IMR-90 (cell line): ENCODE measurements at regions not wholly inside any gene's neighbourhood (a gene's known extent, or its start where the extent isn't known, plus 50 kb on each side); places are given as distances from the start of the nearest gene placed in this dataset.

Experiments used
- ATAC-seq: fragments of 200-7000 bp; cut with Tn5 transposase; 2 replicates; pipeline ENCODE4 v1.9.1; 2020; ENCODE audit warnings: low read depth, mild to moderate bottlenecking, moderate library complexity
- BruUV-seq: library from RNA; stranded (reverse); fragments of 400-500 nt; replicated peaks from 2 replicates; lab custom pipeline; 2021; lab: Mats Ljungman, UMichigan
- CTCF ChIA-PET: fragments of 300-600 bp; formaldehyde crosslinking; extraction: SDS; loops from one replicate; lab custom pipeline; 2021; ENCODE audit warnings: antibody characterized with exemption; lab: Yijun Ruan, JAX
- POLR2A ChIA-PET: fragments of 300-600 bp; sonication (Branson Sonifier 250); formaldehyde crosslinking; loops from one replicate; lab custom pipeline; 2022; ENCODE audit warnings: antibody characterized with exemption; ENCODE audit not compliant: unreplicated experiment; lab: Charles Lee
- DNase-seq: peaks from one replicate; pipeline ENCODE4 v3.0.0; 2013
- H2AFZ ChIP-seq: replicated peaks from 2 replicates; pipeline ENCODE3; 2013; ENCODE audit warnings: low read length, mild to moderate bottlenecking; ENCODE audit not compliant: poor library complexity
- H2AK5ac ChIP-seq: 2 replicates; pipeline ENCODE4 v1.6.1; 2013; ENCODE audit warnings: low read depth, low read length, inconsistent platforms
- H2AK9ac ChIP-seq: replicated peaks from 2 replicates; pipeline ENCODE3; 2013; ENCODE audit warnings: mild to moderate bottlenecking, low read depth, low read length, moderate library complexity; ENCODE audit not compliant: poor library complexity
- H2BK120ac ChIP-seq: 2 replicates; pipeline ENCODE4 v1.6.1; 2013; ENCODE audit warnings: low read depth, low read length, inconsistent platforms
- H2BK15ac ChIP-seq: 3 replicates; pipeline ENCODE4 v1.6.1; 2013; ENCODE audit warnings: low read depth, low read length, inconsistent platforms
- H2BK20ac ChIP-seq: 2 replicates; pipeline ENCODE4 v1.6.1; 2013; ENCODE audit warnings: low read depth, mild to moderate bottlenecking, inconsistent platforms, low read length, moderate library complexity
- H2BK5ac ChIP-seq: 2 replicates; pipeline ENCODE4 v1.6.1; 2013; ENCODE audit warnings: mild to moderate bottlenecking, low read depth, low read length, inconsistent platforms; ENCODE audit not compliant: poor library complexity, severe bottlenecking
- H3K14ac ChIP-seq: replicated peaks from 2 replicates; pipeline ENCODE4 v1.6.1; 2013; ENCODE audit warnings: low read depth, low read length, inconsistent platforms
- H3K18ac ChIP-seq: 2 replicates; pipeline ENCODE4 v1.6.1; 2013; ENCODE audit warnings: low read depth, low read length, control low read depth
- H3K23ac ChIP-seq: 2 replicates; pipeline ENCODE4 v1.6.1; 2013; ENCODE audit warnings: low read depth, low read length, inconsistent platforms
- H3K27ac ChIP-seq: 2 replicates; pipeline ENCODE4 v1.5.1; 2013; ENCODE audit warnings: mild to moderate bottlenecking, control low read depth, low read length; ENCODE audit not compliant: insufficient read depth
- H3K27me3 ChIP-seq: 2 replicates; pipeline ENCODE4 v1.6.1; 2013; ENCODE audit warnings: low read length; ENCODE audit not compliant: control insufficient read depth, insufficient read depth
- H3K36me3 ChIP-seq: 2 replicates; pipeline ENCODE4 v1.6.1; 2013; ENCODE audit warnings: low read length, mixed read lengths; ENCODE audit not compliant: control insufficient read depth, insufficient read depth
- H3K4ac ChIP-seq: 2 replicates; pipeline ENCODE4 v1.6.1; 2013; ENCODE audit warnings: low read depth, low read length, inconsistent platforms
- H3K4me1 ChIP-seq: 2 replicates; pipeline ENCODE4 v1.6.1; 2013; ENCODE audit warnings: low read length, mixed read lengths; ENCODE audit not compliant: control insufficient read depth, insufficient read depth
- H3K4me2 ChIP-seq: 2 replicates; pipeline ENCODE4 v1.6.1; 2013; ENCODE audit warnings: low read depth, mild to moderate bottlenecking, control low read depth, low read length, moderate library complexity
- H3K4me3 ChIP-seq: 2 replicates; pipeline ENCODE4 v1.5.1; 2013; ENCODE audit warnings: low read depth, mild to moderate bottlenecking, control low read depth, low read length, moderate library complexity; ENCODE audit not compliant: insufficient read depth
- H3K56ac ChIP-seq: 2 replicates; pipeline ENCODE4 v1.6.1; 2013; ENCODE audit warnings: low read length, inconsistent platforms; ENCODE audit not compliant: insufficient read depth; ENCODE audit errors: extremely low read depth
- H3K79me1 ChIP-seq, 2 experiments: 2 replicates each; pipeline ENCODE4 v1.6.1; 2013; ENCODE audit warnings: low read length in 2 of 2, inconsistent platforms in 1 of 2, low read depth in 1 of 2
- H3K9ac ChIP-seq: 2 replicates; pipeline ENCODE4 v1.6.1; 2013; ENCODE audit warnings: low read depth, low read length, control low read depth
- H3K9me1 ChIP-seq: 2 replicates; pipeline ENCODE4 v1.6.1; 2013; ENCODE audit warnings: low read length, inconsistent platforms; ENCODE audit not compliant: insufficient read depth
- H3K9me3 ChIP-seq: 2 replicates; pipeline ENCODE4 v1.6.1; 2013; ENCODE audit warnings: low read length; ENCODE audit not compliant: control insufficient read depth, insufficient read depth
- H4K20me1 ChIP-seq: 2 replicates; pipeline ENCODE4 v1.6.1; 2013; ENCODE audit warnings: low read length, inconsistent platforms; ENCODE audit not compliant: insufficient read depth
- H4K5ac ChIP-seq: 2 replicates; pipeline ENCODE4 v1.6.1; 2013; ENCODE audit warnings: mild to moderate bottlenecking, low read depth, low read length, control low read depth
- H4K8ac ChIP-seq, 2 experiments: 2 replicates each; pipeline ENCODE4 v1.6.1; 2013; ENCODE audit warnings: low read depth in 2 of 2, low read length in 2 of 2, control low read depth in 1 of 2, inconsistent platforms in 1 of 2
- H4K91ac ChIP-seq: 2 replicates; pipeline ENCODE4 v1.6.1; 2013; ENCODE audit warnings: low read depth, low read length, inconsistent platforms; ENCODE audit not compliant: insufficient read depth
- BHLHE40 ChIP-seq: fragments of 150-350 bp; IDR thresholded peaks from 2 replicates; pipeline ENCODE4 v1.6.1; 2016; ENCODE audit warnings: mild to moderate bottlenecking, low read depth, low read length
- CEBPB ChIP-seq: IDR thresholded peaks from 2 replicates; pipeline ENCODE4 v1.6.1; 2012; ENCODE audit warnings: low read depth, low read length, improper control_type of control experiment
- ELK1 ChIP-seq: fragments of 150-350 bp; IDR thresholded peaks from 2 replicates; pipeline ENCODE4 v1.6.1; 2016; ENCODE audit warnings: low read depth, mild to moderate bottlenecking, low read length, moderate library complexity, borderline replicate concordance
- FOS ChIP-seq: fragments of 150-350 bp; IDR thresholded peaks from 2 replicates; pipeline ENCODE4 v1.6.1; 2016; ENCODE audit warnings: low read depth, low read length
- MXI1 ChIP-seq: IDR thresholded peaks from 2 replicates; pipeline ENCODE4 v1.6.1; 2012; ENCODE audit warnings: low read depth, mild to moderate bottlenecking, low read length, moderate library complexity, borderline replicate concordance
- RAD21 ChIP-seq: IDR thresholded peaks from 2 replicates; pipeline ENCODE4 v1.6.1; 2012; ENCODE audit warnings: low read length, improper control_type of control experiment
- RFX5 ChIP-seq: IDR thresholded peaks from 2 replicates; pipeline ENCODE4 v1.8.0; 2012; ENCODE audit warnings: low read depth, mild to moderate bottlenecking, low read length, moderate library complexity
- SMC3 ChIP-seq: fragments of 150-350 bp; IDR thresholded peaks from 2 replicates; pipeline ENCODE4 v1.6.1; 2016; ENCODE audit warnings: low read depth, mild to moderate bottlenecking, antibody characterized with exemption, low read length, moderate library complexity
- WGBS, 2 experiments: methylation state at CpG; one replicate each; pipeline versions ENCODE4 v1.1.5 to v1.1.7; 2013; ENCODE audit warnings: missing lambda C conversion rate in 2 of 2; ENCODE audit not compliant: insufficient read length in 1 of 2; ENCODE audit errors: extremely low coverage in 2 of 2; 5-methylcytosine and 5-hydroxymethylcytosine counted together
- dilution Hi-C: fragments of 300-500 bp; cut with HindIII; formaldehyde crosslinking; loops from one replicate; pipeline ENCODE4 v1.14.3; 2018; ENCODE audit warnings: low sequenced_read_pairs; ENCODE audit not compliant: unreplicated experiment
- in situ Hi-C: fragments of 300-500 bp; cut with MboI; formaldehyde crosslinking; loops from 3 replicates; pipeline ENCODE4 v1.14.3; 2019; ENCODE audit warnings: low sequenced_read_pairs, inconsistent platforms, mixed read lengths
- intact Hi-C: fragments of 100-400 bp; cut with micrococcal nuclease; formaldehyde crosslinking; loops from 2 replicates; pipeline ENCODE4 v1.10.0; 2022

- Histone ChIP-seq H3K4me1 (no peaks in the 10 kb centered on the region), H4K20me1 (no peaks in the 10 kb centered on the region), H3K14ac (no peak overlapping the region), H3K23ac (no peak overlapping the region), H3K4me3 (no peak overlapping the region), H3K4ac (no peak overlapping the region), H4K91ac (no peak overlapping the region), H2BK5ac (no peak overlapping the region), H2BK120ac (no peak overlapping the region), H2AK9ac (no peak overlapping the region), H3K27ac (no peak overlapping the region), H3K56ac (no peak overlapping the region), H2BK20ac (no peak overlapping the region), H3K9me1 (no peaks in the 10 kb centered on the region), H2BK15ac (no peak overlapping the region), H3K18ac (no peak overlapping the region), H3K9ac (no peak overlapping the region), H3K9me3 (peaks cover 2% of the 10 kb centered on the region; the same call in 1 of the 2 replicates), H3K27me3 (no peaks in the 10 kb centered on the region), H3K36me3 (no peaks in the 10 kb centered on the region), H2AFZ (no peak overlapping the region), H2AK5ac (no peak overlapping the region), H3K4me2 (no peak overlapping the region), H4K8ac (no peak overlapping the region), H4K5ac (no peak overlapping the region), H3K79me1 (no peaks in the 10 kb centered on the region)
- BruUV-seq = no TSS peak
- ChIA-PET POLR2A (no interaction called here), CTCF (no interaction called here)
- in situ Hi-C loops (no loop called here), intact Hi-C loops (no loop called here), dilution Hi-C loops (no loop called here)
- TF ChIP-seq CEBPB = no peak
- no peak for TF ChIP-seq ELK1
- TF ChIP-seq FOS = no peak
- TF ChIP-seq RAD21 = no peak
- TF ChIP-seq MXI1 = no peak
- TF ChIP-seq SMC3 = no peak
- no peak for TF ChIP-seq RFX5
- TF ChIP-seq BHLHE40 = no peak
- ATAC-seq = no peak
- no peak for DNase-seq
- no CpG with 5 or more reads among the region's 3 CpGs for WGBS, 2 experiments
Observed at GRCh38 chr11:42720716-42721563, 590.9 kb upstream of the API5 start.
